Parathyroid adenoma (tissue), 2 donors: ENCODE measurements at regions not wholly inside any gene's neighbourhood (a gene's known extent, or its start where the extent isn't known, plus 50 kb on each side); places are given as distances from the start of the nearest gene placed in this dataset.

Experiments used
- H2AFZ ChIP-seq: fragments of 300-600 bp; sonication (generic); one replicate; pipeline ENCODE4 v1.7.0; 2017; ENCODE audit warnings: antibody characterized with exemption, mild to moderate bottlenecking
- H3K27ac ChIP-seq: fragments of 300-600 bp; sonication (generic); one replicate; pipeline ENCODE4 v1.7.0; 2017
- H3K27me3 ChIP-seq: fragments of 300-600 bp; sonication (generic); one replicate; pipeline ENCODE4 v1.7.0; 2017; ENCODE audit warnings: low read length; ENCODE audit not compliant: control insufficient read depth, insufficient read depth
- H3K36me3 ChIP-seq: fragments of 300-600 bp; sonication (generic); one replicate; pipeline ENCODE4 v1.7.0; 2017; ENCODE audit warnings: low read length; ENCODE audit not compliant: control insufficient read depth, insufficient read depth
- H3K4me1 ChIP-seq: fragments of 300-600 bp; sonication (generic); one replicate; pipeline ENCODE4 v1.7.0; 2017; ENCODE audit warnings: control low read depth
- H3K4me2 ChIP-seq: fragments of 300-600 bp; sonication (generic); one replicate; pipeline ENCODE4 v1.7.0; 2017; ENCODE audit warnings: low read length
- H3K4me3 ChIP-seq: fragments of 300-600 bp; sonication (generic); one replicate; pipeline ENCODE4 v1.7.0; 2017; ENCODE audit warnings: low read depth, low read length
- H3K79me2 ChIP-seq: fragments of 300-600 bp; sonication (generic); one replicate; pipeline ENCODE4 v1.7.0; 2017; ENCODE audit warnings: control low read depth
- H3K9ac ChIP-seq: fragments of 300-600 bp; sonication (generic); one replicate; pipeline ENCODE4 v1.7.0; 2017; ENCODE audit warnings: mild to moderate bottlenecking
- H3K9me3 ChIP-seq: fragments of 300-600 bp; sonication (generic); one replicate; pipeline ENCODE4 v1.7.0; 2017; ENCODE audit warnings: low read length; ENCODE audit not compliant: control insufficient read depth
- CTCF ChIP-seq: fragments of 300-600 bp; sonication (generic); IDR thresholded peaks from one replicate; pipeline ENCODE4 v1.7.0; 2017; ENCODE audit warnings: antibody characterized with exemption, mild to moderate bottlenecking
- donor health status: primary hyperparathyroidism.

- Histone ChIP-seq H2AFZ (no peak overlapping the region), H3K4me3 (no peak overlapping the region), H3K9ac (no peak overlapping the region), H3K79me2 (no peaks in the 10 kb centered on the region), H3K4me2 (no peak overlapping the region), H3K27ac (no peak overlapping the region), H3K4me1 (no peaks in the 10 kb centered on the region), H3K36me3 (no peaks in the 10 kb centered on the region), H3K9me3 (no peaks in the 10 kb centered on the region), H3K27me3 (no peaks in the 10 kb centered on the region)
- TF ChIP-seq CTCF: no peak
Measured at GRCh38 chr4:72959411-72959810, 110.1 kb downstream of the COX18 start.

- no peaks in the 10 kb centered on the region for H3K4me1 ChIP-seq
- H3K27me3 ChIP-seq: no peaks in the 10 kb centered on the region
- H3K4me2 ChIP-seq: no peak overlapping the region
- no peak overlapping the region for H2AFZ ChIP-seq
- TF ChIP-seq CTCF: no peak
- no peak overlapping the region for H3K4me3 ChIP-seq
- H3K9me3 ChIP-seq: no peaks in the 10 kb centered on the region
- no peaks in the 10 kb centered on the region for H3K79me2 ChIP-seq
- no peaks in the 10 kb centered on the region for H3K36me3 ChIP-seq
- H3K27ac ChIP-seq: no peak overlapping the region
- no peak overlapping the region for H3K9ac ChIP-seq
Measured at GRCh38 chr4:72954811-72955210, 114.7 kb downstream of the COX18 start.

GRCh38 chr4:72953571-72953970 lies 115.9 kb downstream of the COX18 start:
- no peak overlapping the region for H3K9ac ChIP-seq
- no peak overlapping the region for H3K4me3 ChIP-seq
- H3K27ac ChIP-seq: no peak overlapping the region
- H3K4me2 ChIP-seq: no peak overlapping the region
- H3K27me3 ChIP-seq: no peaks in the 10 kb centered on the region
- no peak for TF ChIP-seq CTCF
- no peaks in the 10 kb centered on the region for H3K9me3 ChIP-seq
- no peaks in the 10 kb centered on the region for H3K4me1 ChIP-seq
- no peaks in the 10 kb centered on the region for H3K36me3 ChIP-seq
- H2AFZ ChIP-seq: no peak overlapping the region
- H3K79me2 ChIP-seq: no peaks in the 10 kb centered on the region

GRCh38 chr4:72951628-72952027 lies 117.9 kb downstream of the COX18 start:
- H3K36me3 ChIP-seq: no peaks in the 10 kb centered on the region
- TF ChIP-seq CTCF: no peak
- H3K4me1 ChIP-seq: no peaks in the 10 kb centered on the region
- H3K27me3 ChIP-seq: no peaks in the 10 kb centered on the region
- H3K4me2 ChIP-seq: no peak overlapping the region
- no peak overlapping the region for H3K4me3 ChIP-seq
- H3K9me3 ChIP-seq: no peaks in the 10 kb centered on the region
- no peak overlapping the region for H3K9ac ChIP-seq
- no peak overlapping the region for H2AFZ ChIP-seq
- no peak overlapping the region for H3K27ac ChIP-seq
- H3K79me2 ChIP-seq: no peaks in the 10 kb centered on the region

- H2AFZ ChIP-seq: no peak overlapping the region
- no peak overlapping the region for H3K27ac ChIP-seq
- no peak overlapping the region for H3K9ac ChIP-seq
- no peaks in the 10 kb centered on the region for H3K9me3 ChIP-seq
- H3K4me2 ChIP-seq: no peak overlapping the region
- no peaks in the 10 kb centered on the region for H3K27me3 ChIP-seq
- H3K79me2 ChIP-seq: no peaks in the 10 kb centered on the region
- no peaks in the 10 kb centered on the region for H3K4me1 ChIP-seq
- no peaks in the 10 kb centered on the region for H3K36me3 ChIP-seq
- no peak for TF ChIP-seq CTCF
- H3K4me3 ChIP-seq: no peak overlapping the region
Measured at GRCh38 chr4:72951147-72951546, 118.4 kb downstream of the COX18 start.
